ENCODE measurements at regions not wholly inside any gene's neighbourhood (a gene's known extent, or its start where the extent isn't known, plus 50 kb on each side); places are given as distances from the start of the nearest gene placed in this dataset.

DNA sequence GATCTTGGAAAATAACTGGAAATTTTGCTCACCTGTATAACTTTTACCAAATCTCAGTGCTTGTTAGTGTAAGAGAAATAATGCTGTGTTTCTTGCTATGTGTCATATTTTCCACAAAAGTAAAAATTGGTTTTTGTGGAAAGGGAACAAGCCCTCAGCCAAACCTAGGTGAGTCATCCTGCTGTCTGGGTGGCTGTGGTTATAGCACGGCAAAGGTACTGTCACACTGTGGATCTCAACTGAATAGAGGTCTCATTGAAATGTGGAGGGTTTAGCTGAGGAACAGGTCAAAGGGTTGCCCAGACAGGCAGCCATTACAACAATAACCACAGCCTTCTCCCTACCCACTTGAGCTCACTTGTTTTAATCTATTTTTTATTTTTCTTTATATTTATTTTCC, 338.8 kb upstream of the DACH1 start:
- Histone ChIP-seq H4K20me1 (ENCODE audit: insufficient read depth, low read length) (no peaks in the 10 kb centered on the region), H2AFZ (ENCODE audit: low read length) (no peak overlapping the region), H3K36me3 (ENCODE audit: insufficient read depth, low read length) (no peaks in the 10 kb centered on the region), H3K9ac (ENCODE audit: low read length) (no peak overlapping the region), H3K27ac (ENCODE audit: low read depth, low read length, poor library complexity, severe bottlenecking) (no peak overlapping the region), H3K4me3 (ENCODE audit: low read depth, low read length, poor library complexity, severe bottlenecking) (no peak overlapping the region), H3K79me2 (ENCODE audit: insufficient read depth, low read length) (no peaks in the 10 kb centered on the region), H3K9me2 (ENCODE audit: low read depth, low read length) (no peaks in the 10 kb centered on the region), H3F3A (ENCODE audit: insufficient read depth, low read length) (no peaks in the 10 kb centered on the region), H3K27me3 (ENCODE audit: insufficient read depth, low read length) (no peaks in the 10 kb centered on the region), H3K9me3 (ENCODE audit: low read length) (no peaks in the 10 kb centered on the region), H3K4me1 (ENCODE audit: insufficient read depth, low read length, severe bottlenecking) (no peaks in the 10 kb centered on the region), H3K4me2 (ENCODE audit: low read length) (no peak overlapping the region)
- TF ChIP-seq EZH2 (IDR thresholded peaks at IDR 0.05; ENCODE audit: borderline replicate concordance, low read length) = no peak
- TF ChIP-seq, protein P1, sequence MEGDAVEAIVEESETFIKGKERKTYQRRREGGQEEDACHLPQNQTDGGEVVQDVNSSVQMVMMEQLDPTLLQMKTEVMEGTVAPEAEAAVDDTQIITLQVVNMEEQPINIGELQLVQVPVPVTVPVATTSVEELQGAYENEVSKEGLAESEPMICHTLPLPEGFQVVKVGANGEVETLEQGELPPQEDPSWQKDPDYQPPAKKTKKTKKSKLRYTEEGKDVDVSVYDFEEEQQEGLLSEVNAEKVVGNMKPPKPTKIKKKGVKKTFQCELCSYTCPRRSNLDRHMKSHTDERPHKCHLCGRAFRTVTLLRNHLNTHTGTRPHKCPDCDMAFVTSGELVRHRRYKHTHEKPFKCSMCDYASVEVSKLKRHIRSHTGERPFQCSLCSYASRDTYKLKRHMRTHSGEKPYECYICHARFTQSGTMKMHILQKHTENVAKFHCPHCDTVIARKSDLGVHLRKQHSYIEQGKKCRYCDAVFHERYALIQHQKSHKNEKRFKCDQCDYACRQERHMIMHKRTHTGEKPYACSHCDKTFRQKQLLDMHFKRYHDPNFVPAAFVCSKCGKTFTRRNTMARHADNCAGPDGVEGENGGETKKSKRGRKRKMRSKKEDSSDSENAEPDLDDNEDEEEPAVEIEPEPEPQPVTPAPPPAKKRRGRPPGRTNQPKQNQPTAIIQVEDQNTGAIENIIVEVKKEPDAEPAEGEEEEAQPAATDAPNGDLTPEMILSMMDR (IDR thresholded peaks at IDR 0.05; ENCODE audit: low read length) = no peak

DNA sequence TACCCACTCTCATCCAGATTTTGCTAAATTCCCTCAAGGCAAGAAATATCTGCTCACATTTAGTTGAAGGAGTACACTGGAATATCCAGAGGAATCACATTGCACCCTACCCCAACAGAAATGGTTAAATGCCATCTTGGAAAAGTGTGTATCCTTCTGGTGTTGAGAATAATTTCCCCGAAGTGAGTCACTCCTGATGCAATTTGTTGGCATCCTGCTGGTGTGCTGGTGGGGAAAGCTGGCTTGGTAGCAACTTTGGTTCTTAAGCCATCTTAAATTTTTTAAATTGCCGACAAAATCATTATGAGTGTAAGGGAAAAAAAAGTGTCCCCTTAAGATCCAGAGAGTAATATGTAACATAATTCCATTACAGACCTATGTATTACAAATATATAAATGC, 337.3 kb upstream of the DACH1 start:
- Histone ChIP-seq H3K36me3 (ENCODE audit: insufficient read depth, low read length) (no peaks in the 10 kb centered on the region), H3K9ac (ENCODE audit: low read length) (no peak overlapping the region), H3K9me2 (ENCODE audit: low read depth, low read length) (no peaks in the 10 kb centered on the region), H3K79me2 (ENCODE audit: insufficient read depth, low read length) (no peaks in the 10 kb centered on the region), H2AFZ (ENCODE audit: low read length) (no peak overlapping the region), H4K20me1 (ENCODE audit: insufficient read depth, low read length) (no peaks in the 10 kb centered on the region), H3K4me2 (ENCODE audit: low read length) (no peak overlapping the region), H3K9me3 (ENCODE audit: low read length) (no peaks in the 10 kb centered on the region), H3K27ac (ENCODE audit: low read depth, low read length, poor library complexity, severe bottlenecking) (no peak overlapping the region), H3K27me3 (ENCODE audit: insufficient read depth, low read length) (no peaks in the 10 kb centered on the region), H3K4me1 (ENCODE audit: insufficient read depth, low read length, severe bottlenecking) (no peaks in the 10 kb centered on the region), H3K4me3 (ENCODE audit: low read depth, low read length, poor library complexity, severe bottlenecking) (no peak overlapping the region), H3F3A (ENCODE audit: insufficient read depth, low read length) (no peaks in the 10 kb centered on the region)
- TF ChIP-seq, protein P1 (IDR thresholded peaks at IDR 0.05; ENCODE audit: low read length) = no peak
- no peak for TF ChIP-seq EZH2 (IDR thresholded peaks at IDR 0.05; ENCODE audit: borderline replicate concordance, low read length)

DNA sequence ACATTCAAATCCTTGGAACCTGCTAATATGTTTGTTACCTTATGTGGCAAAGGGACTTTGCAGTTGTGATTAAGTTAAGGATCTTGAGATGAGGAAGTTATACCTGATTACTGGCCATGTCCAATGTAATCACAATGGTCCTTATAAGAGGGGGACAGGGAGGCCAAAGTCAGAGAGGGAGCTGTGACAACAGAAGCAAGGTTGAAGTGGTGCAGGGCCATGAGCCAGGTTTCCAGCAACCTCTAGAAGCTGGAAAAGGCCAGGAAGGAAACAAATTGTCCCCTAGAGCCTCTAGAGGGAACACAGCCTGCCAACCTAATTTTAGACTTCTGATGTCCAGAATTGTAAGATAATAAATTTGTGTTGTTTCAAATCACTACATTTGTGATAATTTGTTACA, 334.7 kb upstream of the DACH1 start:
- Histone ChIP-seq H2AFZ (ENCODE audit: low read length) (no peak overlapping the region), H3K36me3 (ENCODE audit: insufficient read depth, low read length) (no peaks in the 10 kb centered on the region), H3K4me1 (ENCODE audit: insufficient read depth, low read length, severe bottlenecking) (no peaks in the 10 kb centered on the region), H3K9me3 (ENCODE audit: low read length) (no peaks in the 10 kb centered on the region), H3K9ac (ENCODE audit: low read length) (no peak overlapping the region), H3K4me2 (ENCODE audit: low read length) (no peak overlapping the region), H3K27ac (ENCODE audit: low read depth, low read length, poor library complexity, severe bottlenecking) (no peak overlapping the region), H3K4me3 (ENCODE audit: low read depth, low read length, poor library complexity, severe bottlenecking) (no peak overlapping the region), H3F3A (ENCODE audit: insufficient read depth, low read length) (no peaks in the 10 kb centered on the region), H4K20me1 (ENCODE audit: insufficient read depth, low read length) (no peaks in the 10 kb centered on the region), H3K9me2 (ENCODE audit: low read depth, low read length) (no peaks in the 10 kb centered on the region), H3K79me2 (ENCODE audit: insufficient read depth, low read length) (no peaks in the 10 kb centered on the region), H3K27me3 (ENCODE audit: insufficient read depth, low read length) (no peaks in the 10 kb centered on the region)
- TF ChIP-seq, protein P1 (IDR thresholded peaks at IDR 0.05; ENCODE audit: low read length) = no peak
- no peak for TF ChIP-seq EZH2 (IDR thresholded peaks at IDR 0.05; ENCODE audit: borderline replicate concordance, low read length)

All from OCI-LY1 (cell line).